DMS 273 (cell line): ENCODE measurements at regions not wholly inside any gene's neighbourhood (a gene's known extent, or its start where the extent isn't known, plus 50 kb on each side); places are given as distances from the start of the nearest gene placed in this dataset.
"Not testable (repeated sequence)": the region's sequence is repeated elsewhere in the genome, so short reads cannot be mapped to it uniquely, and the experiment has no call there.

Source experiments
- DNase-seq: peaks from one replicate; lab custom pipeline; 2025; ENCODE audit not compliant: unreplicated experiment; lab: John Stamatoyannopoulos, UW

GRCh38 chr2:126200538-126200937, 455.4 kb upstream of the GYPC start:
- no peak for DNase-seq

- DNase-seq = no peak
Observed at GRCh38 chr2:126208266-126208665, 447.7 kb upstream of the GYPC start.

GRCh38 chr2:126212735-126213134, 443.2 kb upstream of the GYPC start:
- DNase-seq = no peak

- no peak for DNase-seq
Observed at GRCh38 chr2:126219081-126219480, 436.9 kb upstream of the GYPC start.

GRCh38 chr2:126220331-126220730, 435.6 kb upstream of the GYPC start:
- no peak for DNase-seq

- no peak for DNase-seq
Observed at GRCh38 chr2:126221506-126221905, 434.5 kb upstream of the GYPC start.

- no peak for DNase-seq
Observed at GRCh38 chr2:126222278-126222677, 433.7 kb upstream of the GYPC start.

GRCh38 chr2:126224776-126225175, 431.2 kb upstream of the GYPC start:
- no peak for DNase-seq

- peak; percentile 2 for DNase-seq
Observed at GRCh38 chr2:126227250-126227649, 428.7 kb upstream of the GYPC start.

GRCh38 chr2:126228531-126228930, 427.4 kb upstream of the GYPC start:
- DNase-seq = no peak

- no peak for DNase-seq
Observed at GRCh38 chr2:126238251-126238650, 417.7 kb upstream of the GYPC start.

GRCh38 chr2:126239320-126239955, 416.5 kb upstream of the GYPC start:
- no peak for DNase-seq

- no peak for DNase-seq
Observed at GRCh38 chr2:126241001-126241400, 415.0 kb upstream of the GYPC start.

- DNase-seq = no peak
Observed at GRCh38 chr2:126241411-126241810, 414.5 kb upstream of the GYPC start.

- peak; percentile 69 for DNase-seq
Observed at GRCh38 chr2:126244937-126245336, 411.0 kb upstream of the GYPC start.

GRCh38 chr2:126253669-126254068, 402.3 kb upstream of the GYPC start:
- no peak for DNase-seq

GRCh38 chr2:126264625-126265024, 391.3 kb upstream of the GYPC start:
- no peak for DNase-seq

- no peak for DNase-seq
Observed at GRCh38 chr2:126269911-126270310, 386.0 kb upstream of the GYPC start.

- no peak for DNase-seq
Observed at GRCh38 chr2:126270587-126270986, 385.4 kb upstream of the GYPC start.

- DNase-seq = no peak
Observed at GRCh38 chr2:126272401-126272800, 383.6 kb upstream of the GYPC start.

GRCh38 chr2:126275098-126275497, 380.9 kb upstream of the GYPC start:
- DNase-seq = no peak

- DNase-seq = not testable (repeated sequence)
Observed at GRCh38 chr2:126276268-126276667, 379.7 kb upstream of the GYPC start.

GRCh38 chr2:126288362-126288761, 367.6 kb upstream of the GYPC start:
- no peak for DNase-seq
